Stomach (tissue), 8 donors: ENCODE measurements at regions not wholly inside any gene's neighbourhood (a gene's known extent, or its start where the extent isn't known, plus 50 kb on each side); places are given as distances from the start of the nearest gene placed in this dataset.

Experiments
- DNase-seq, 2 donors: peaks; one replicate each; pipeline versions ENCODE4 v3.0.0 to v3.0.0-alpha.2; 2013 to 2019
- H3K27ac ChIP-seq, 5 donors: fragments of 200-600 bp in 4 of 5; sonication (generic) in 4 of 5; one replicate each; pipeline ENCODE4 v1.5.1; 2013 to 2019; ENCODE audit warnings: mild to moderate bottlenecking in 1 of 5, moderate library complexity in 1 of 5
- H3K27me3 ChIP-seq, 3 donors: fragments of 200-600 bp; sonication (generic); one replicate each; pipeline ENCODE4 v1.5.1; 2017 to 2019; ENCODE audit warnings: mixed run types in 1 of 3
- H3K36me3 ChIP-seq, 4 donors: fragments of 200-600 bp; sonication (generic); 1 replicate in 3 of 4; 2 replicates in 1 of 4; pipeline ENCODE4 v1.5.1; 2016 to 2019
- H3K4me1 ChIP-seq, 4 donors: fragments of 200-600 bp; sonication (generic); one replicate each; pipeline ENCODE4 v1.5.1; 2016 to 2019
- H3K4me3 ChIP-seq, 4 donors: fragments of 200-600 bp; sonication (generic) in 3 of 4; one replicate each; pipeline ENCODE4 v1.5.1; 2016 to 2019; ENCODE audit warnings: mild to moderate bottlenecking in 1 of 4
- H3K9me3 ChIP-seq, 4 donors: fragments of 200-600 bp; sonication (generic); one replicate each; pipeline ENCODE4 v1.5.1; 2016 to 2019
- EP300 ChIP-seq: sonication (generic); formaldehyde crosslinking; IDR thresholded peaks from one replicate; pipeline ENCODE4 v1.6.1; 2017; ENCODE audit warnings: antibody characterized with exemption
- POLR2A ChIP-seq, 4 donors: fragments of 450-650 bp; IDR thresholded peaks; one replicate each; pipeline ENCODE4 v1.6.1; 2016; ENCODE audit warnings: antibody characterized with exemption in 4 of 4, control low read depth in 2 of 4, mild to moderate bottlenecking in 1 of 4, moderate library complexity in 1 of 4
- POLR2AphosphoS5 ChIP-seq, 3 donors: sonication (generic); formaldehyde crosslinking; IDR thresholded peaks; one replicate each; pipeline ENCODE4 v1.6.1; 2016; ENCODE audit warnings: antibody characterized with exemption in 3 of 3
- WGBS, 5 donors: extraction: QIAGEN DNeasy Blood & Tissue Kit in 3 of 5; methylation state at CpG; one replicate each; pipeline versions ENCODE4 v1.1.5 to v1.1.7; 2013 to 2018; 5-methylcytosine and 5-hydroxymethylcytosine counted together
- intact Hi-C: fragments of 100-400 bp; cut with DNase I; formaldehyde crosslinking; loops from one replicate; pipeline ENCODE4 v1.15.1; 2023; ENCODE audit warnings: low total_unique reads
- TF ChIP-seq, protein P1 (sequence below), 7 experiments: fragments of 450-650 bp in 4 of 7; fragments of 200-600 bp in 3 of 7; sonication (generic) in 3 of 7; IDR thresholded peaks; one replicate each; pipeline ENCODE4 v1.5.1; 2016 to 2019; ENCODE audit warnings: antibody characterized with exemption in 7 of 7, control low read depth in 2 of 7, mild to moderate bottlenecking in 1 of 7
- donor health status: healthy with polysubstance abuse.
- donor health status: Bipolar disorder and iron deficiency.
- donor health status: healthy.

GRCh38 chr16:18062713-18063112, 273.8 kb downstream of the NPIPA8 start:
- Histone ChIP-seq H3K27me3 (peaks cover 0 to 15% (median 0%) of the 10 kb centered on the region in 3 donors), H3K27ac (no peak overlapping the region), H3K9me3 (peaks cover 0 to 7% (median 2%) of the 10 kb centered on the region in 4 donors), H3K36me3 (no peaks in the 10 kb centered on the region), H3K4me1 (no peaks in the 10 kb centered on the region), H3K4me3 (no peak overlapping the region)
- WGBS, 5 donors = 43 to 49% (median 48%) methylated on average over 9 of the region's 9 CpGs
- intact Hi-C loops = no loop called here
- no peak for DNase-seq
- TF ChIP-seq POLR2A (IDR thresholded peaks at IDR 0.05) = no peak
- TF ChIP-seq POLR2AphosphoS5 (IDR thresholded peaks at IDR 0.05) = no peak
- TF ChIP-seq, protein P1, sequence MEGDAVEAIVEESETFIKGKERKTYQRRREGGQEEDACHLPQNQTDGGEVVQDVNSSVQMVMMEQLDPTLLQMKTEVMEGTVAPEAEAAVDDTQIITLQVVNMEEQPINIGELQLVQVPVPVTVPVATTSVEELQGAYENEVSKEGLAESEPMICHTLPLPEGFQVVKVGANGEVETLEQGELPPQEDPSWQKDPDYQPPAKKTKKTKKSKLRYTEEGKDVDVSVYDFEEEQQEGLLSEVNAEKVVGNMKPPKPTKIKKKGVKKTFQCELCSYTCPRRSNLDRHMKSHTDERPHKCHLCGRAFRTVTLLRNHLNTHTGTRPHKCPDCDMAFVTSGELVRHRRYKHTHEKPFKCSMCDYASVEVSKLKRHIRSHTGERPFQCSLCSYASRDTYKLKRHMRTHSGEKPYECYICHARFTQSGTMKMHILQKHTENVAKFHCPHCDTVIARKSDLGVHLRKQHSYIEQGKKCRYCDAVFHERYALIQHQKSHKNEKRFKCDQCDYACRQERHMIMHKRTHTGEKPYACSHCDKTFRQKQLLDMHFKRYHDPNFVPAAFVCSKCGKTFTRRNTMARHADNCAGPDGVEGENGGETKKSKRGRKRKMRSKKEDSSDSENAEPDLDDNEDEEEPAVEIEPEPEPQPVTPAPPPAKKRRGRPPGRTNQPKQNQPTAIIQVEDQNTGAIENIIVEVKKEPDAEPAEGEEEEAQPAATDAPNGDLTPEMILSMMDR (IDR thresholded peaks at IDR 0.05) = no peak
- TF ChIP-seq EP300 = no peak

GRCh38 chr16:18060351-18060750, 276.2 kb downstream of the NPIPA8 start:
- TF ChIP-seq, protein P1 (IDR thresholded peaks at IDR 0.05) = no peak
- no peak for DNase-seq
- Histone ChIP-seq H3K27ac (no peak overlapping the region), H3K4me1 (no peaks in the 10 kb centered on the region), H3K4me3 (no peak overlapping the region), H3K27me3 (peaks cover 0 to 15% (median 0%) of the 10 kb centered on the region in 3 donors), H3K9me3 (peaks cover 0 to 4% (median 2%) of the 10 kb centered on the region in 4 donors), H3K36me3 (no peaks in the 10 kb centered on the region)
- intact Hi-C loops = no loop called here
- WGBS, 5 donors = 47 to 63% (median 62%) methylated on average over 7 of the region's 7 CpGs

DNA sequence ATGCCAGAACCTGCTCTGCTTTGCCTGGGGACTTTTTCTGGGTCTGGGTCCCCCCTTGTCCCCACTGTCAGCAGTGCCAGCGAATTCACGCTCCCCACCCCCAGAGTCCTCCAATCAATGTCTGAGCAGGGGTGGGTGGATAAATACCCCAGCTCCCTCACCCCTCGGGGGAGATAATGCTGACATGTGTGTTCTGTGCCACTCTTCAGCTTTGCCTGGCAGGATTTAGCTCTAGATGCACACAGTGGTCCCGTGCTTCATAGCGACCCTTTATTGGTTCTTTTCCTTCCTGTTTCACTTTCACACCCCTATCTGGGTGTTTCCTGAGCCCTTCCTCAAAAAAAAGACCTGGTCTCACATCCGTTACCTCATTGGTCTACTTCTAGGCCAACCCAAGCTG, 277.0 kb downstream of the NPIPA8 start:
- no peak overlapping the region for H3K27ac ChIP-seq
- H3K4me1 ChIP-seq = no peaks in the 10 kb centered on the region
- TF ChIP-seq POLR2A (IDR thresholded peaks at IDR 0.05) (no peak), EP300 (no peak), POLR2AphosphoS5 (IDR thresholded peaks at IDR 0.05) (no peak)
- TF ChIP-seq, protein P1 (IDR thresholded peaks at IDR 0.05) = no peak
- intact Hi-C loops = no loop called here
- peaks cover 0 to 3% (median 0%) of the 10 kb centered on the region in 4 donors for H3K9me3 ChIP-seq
- WGBS, 5 donors = 75 to 86% (median 82%) methylated on average over 6 of the region's 6 CpGs
- H3K36me3 ChIP-seq = no peaks in the 10 kb centered on the region
- H3K27me3 ChIP-seq = peaks cover 0 to 15% (median 0%) of the 10 kb centered on the region in 3 donors
- no peak overlapping the region for H3K4me3 ChIP-seq
- DNase-seq = no peak

DNA sequence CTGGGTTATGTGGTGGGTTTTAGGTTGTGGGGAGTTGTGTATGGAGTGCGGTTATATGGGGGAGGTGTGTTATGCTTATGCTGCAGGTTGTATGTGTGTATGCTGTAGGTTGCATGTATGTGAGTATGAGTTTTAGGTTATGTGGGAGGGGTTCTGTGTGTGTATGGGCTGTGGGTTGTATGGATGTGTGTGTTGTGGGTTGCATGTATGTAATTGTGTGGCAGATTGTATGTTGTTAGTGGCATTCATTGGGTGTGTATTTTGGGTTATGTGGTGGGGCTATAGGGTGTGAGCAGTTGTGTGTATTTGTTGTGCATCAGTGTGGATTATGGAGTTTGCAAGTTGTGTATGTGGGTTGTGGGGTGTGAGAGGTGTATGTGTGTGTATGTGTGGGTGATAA, 277.4 kb downstream of the NPIPA8 start:
- Histone ChIP-seq H3K27me3 (peaks cover 0 to 15% (median 0%) of the 10 kb centered on the region in 3 donors), H3K9me3 (peaks cover 0 to 3% (median 0%) of the 10 kb centered on the region in 4 donors), H3K36me3 (no peaks in the 10 kb centered on the region), H3K4me3 (no peak overlapping the region), H3K4me1 (no peaks in the 10 kb centered on the region), H3K27ac (no peak overlapping the region)
- 96 to 100% (median 100%) methylated on average over 1 of the region's 1 CpG for WGBS, 5 donors
- DNase-seq = no peak
- TF ChIP-seq, protein P1 (IDR thresholded peaks at IDR 0.05) = no peak
- intact Hi-C loops = no loop called here
